HG03159 (cell line): ENCODE measurements at regions not wholly inside any gene's neighbourhood (a gene's known extent, or its start where the extent isn't known, plus 50 kb on each side); places are given as distances from the start of the nearest gene placed in this dataset.
A peak's percentile ranks its signal among the peaks of the same experiment; 100 is the strongest.
"Not testable (repeated sequence)": the region's sequence is repeated elsewhere in the genome, so short reads cannot be mapped to it uniquely, and the experiment has no call there.

Source experiments
- ATAC-seq: cut with Tn5 transposase; IDR thresholded peaks from one replicate; pipeline ENCODE4 v1.9.1; 2021; ENCODE audit warnings: mild to moderate bottlenecking, moderate library complexity; ENCODE audit not compliant: unreplicated experiment

DNA sequence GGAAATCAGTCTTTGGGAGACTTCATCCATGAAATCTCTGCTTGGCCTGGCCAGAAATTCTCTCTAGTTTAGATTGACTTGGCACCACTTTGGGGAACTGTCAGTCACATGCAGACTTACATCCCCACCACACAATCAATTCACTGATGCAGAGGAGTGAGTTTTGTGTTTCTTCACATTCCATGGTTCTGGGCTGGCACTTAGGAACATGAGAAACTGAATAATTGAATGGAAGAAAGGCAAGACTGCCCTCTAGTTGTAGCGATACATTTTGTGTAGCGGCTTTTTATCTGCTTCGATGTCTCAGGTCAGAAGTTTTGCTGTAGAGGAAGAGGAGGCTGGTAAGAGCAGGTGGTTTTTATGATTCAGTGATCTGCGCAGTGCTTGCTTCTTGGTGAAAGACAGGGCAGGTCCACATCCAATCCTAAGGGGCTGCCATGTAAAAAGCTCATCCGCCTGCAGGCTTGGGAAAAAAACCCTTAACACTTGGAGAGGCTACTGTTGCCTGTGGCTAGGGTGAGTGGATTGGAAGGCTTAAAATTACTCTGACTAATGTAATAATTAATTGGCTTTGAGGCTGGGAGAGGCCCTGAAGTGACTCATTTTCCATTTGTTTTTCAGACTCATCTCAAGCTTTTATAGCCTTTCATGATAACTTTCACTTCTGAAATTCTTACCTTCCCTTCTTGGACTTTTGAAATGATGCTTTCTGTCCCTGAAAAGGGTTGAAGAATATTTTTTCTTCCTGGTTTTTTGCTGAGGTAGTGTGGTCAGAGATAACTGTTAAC is 75.4 kb upstream of the LPCAT1 start:
- ATAC-seq = not testable (repeated sequence)

DNA sequence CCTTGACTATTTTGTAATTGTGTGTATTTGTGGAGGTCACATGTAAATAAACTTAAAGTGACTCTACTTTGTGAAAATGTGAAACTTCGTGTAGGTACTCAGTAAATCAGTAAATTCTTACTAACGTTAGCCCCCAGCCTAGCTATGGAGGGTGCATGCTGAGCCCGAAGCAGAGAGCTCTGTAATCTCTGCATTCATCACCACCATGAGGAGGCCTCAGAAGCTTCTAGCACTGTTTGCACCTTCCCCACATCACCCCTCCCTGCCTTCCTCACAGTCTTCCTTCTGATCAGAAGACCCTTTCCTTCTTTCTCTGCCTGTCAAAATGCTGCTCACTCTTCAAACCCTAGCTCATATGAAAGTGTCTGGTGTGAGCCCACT is 73.3 kb upstream of the LPCAT1 start:
- not testable (repeated sequence) for ATAC-seq

DNA sequence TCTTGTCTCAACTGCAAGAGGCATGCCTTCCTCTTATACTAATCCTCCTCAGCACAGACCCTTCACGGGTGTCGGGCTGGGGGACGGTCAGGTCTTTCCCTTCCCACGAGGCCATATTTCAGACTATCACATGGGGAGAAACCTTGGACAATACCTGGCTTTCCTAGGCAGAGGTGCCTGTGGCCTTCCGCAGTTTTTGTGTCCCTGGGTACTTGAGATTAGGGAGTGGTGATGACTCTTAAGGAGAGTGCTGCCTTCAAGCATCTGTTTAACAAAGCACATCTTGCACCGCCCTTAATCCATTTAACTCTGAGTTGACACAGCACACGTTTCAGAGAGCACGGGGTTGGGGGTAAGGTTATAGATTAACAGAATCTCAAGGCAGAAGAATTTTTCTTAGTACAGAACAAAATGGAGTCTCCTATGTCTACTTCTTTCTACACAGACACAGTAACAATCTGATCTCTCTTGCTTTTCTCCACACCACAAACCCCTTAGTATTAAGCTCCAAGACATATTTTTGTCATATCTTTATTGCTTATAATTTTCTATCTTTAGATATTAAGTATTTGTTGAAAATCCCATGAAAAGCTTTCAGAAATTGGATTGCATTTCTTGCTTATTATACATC is 72.8 kb upstream of the LPCAT1 start:
- not testable (repeated sequence) for ATAC-seq

DNA sequence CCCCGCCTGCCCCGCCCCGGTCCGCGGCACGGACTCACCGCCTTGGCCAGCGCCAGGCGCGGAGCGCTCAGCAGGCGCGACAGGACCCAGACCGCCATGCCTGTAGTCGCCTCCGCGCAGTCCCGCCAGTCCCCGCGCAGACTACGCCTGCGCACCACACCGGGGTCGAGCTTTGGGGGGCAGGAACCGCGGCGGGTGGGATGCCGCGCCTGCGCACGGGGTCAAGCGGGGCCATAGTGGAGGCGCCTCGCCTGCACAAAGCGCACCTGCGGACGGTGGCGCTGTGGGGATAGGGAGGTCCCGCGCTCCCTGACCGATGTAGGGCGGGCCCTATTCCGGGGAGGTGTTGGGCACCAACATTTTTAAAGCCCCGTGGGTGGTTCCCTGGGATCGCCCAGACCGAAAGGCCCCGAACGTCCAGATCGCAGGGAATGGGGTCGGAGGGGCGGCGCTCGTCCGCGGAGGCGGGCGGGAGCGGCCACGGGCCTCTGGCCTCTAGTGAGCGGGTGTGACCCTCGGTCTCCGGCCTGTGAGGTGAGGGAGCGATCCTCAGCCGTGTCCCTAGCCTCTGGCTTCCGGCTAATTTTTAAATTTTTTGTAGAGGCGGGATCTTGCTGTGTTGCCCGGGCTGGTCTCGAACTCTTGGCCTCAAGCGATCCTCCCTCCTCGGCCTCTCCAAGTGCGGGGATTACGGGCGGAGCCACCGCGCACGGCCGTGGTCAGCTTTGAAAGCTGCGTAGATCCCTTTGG is 70.8 kb upstream of the LPCAT1 start:
- peak; percentile 92 for ATAC-seq

DNA sequence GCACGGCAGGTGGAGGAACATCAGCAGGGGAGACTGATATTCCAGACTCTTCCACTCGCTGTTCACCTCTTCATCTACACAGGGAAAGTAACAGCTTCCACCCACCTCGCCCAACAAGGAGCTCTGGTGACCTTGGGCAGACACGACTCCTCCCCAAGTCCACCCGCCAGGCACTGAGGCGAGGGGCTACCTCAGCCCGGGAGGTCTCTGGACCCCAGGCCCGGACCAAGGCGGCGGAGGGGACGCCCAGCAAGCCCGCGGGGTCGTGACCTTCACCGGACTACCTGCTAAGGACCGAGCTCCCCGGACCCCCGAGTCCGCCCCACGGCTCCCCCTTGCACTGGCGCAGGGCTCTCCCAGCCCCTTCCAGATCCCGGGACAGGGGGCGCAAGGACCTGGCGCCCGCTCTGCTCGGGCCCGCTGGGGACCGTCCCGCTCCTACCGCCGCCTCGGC is 70.2 kb upstream of the LPCAT1 start:
- ATAC-seq = peak; percentile 1

DNA sequence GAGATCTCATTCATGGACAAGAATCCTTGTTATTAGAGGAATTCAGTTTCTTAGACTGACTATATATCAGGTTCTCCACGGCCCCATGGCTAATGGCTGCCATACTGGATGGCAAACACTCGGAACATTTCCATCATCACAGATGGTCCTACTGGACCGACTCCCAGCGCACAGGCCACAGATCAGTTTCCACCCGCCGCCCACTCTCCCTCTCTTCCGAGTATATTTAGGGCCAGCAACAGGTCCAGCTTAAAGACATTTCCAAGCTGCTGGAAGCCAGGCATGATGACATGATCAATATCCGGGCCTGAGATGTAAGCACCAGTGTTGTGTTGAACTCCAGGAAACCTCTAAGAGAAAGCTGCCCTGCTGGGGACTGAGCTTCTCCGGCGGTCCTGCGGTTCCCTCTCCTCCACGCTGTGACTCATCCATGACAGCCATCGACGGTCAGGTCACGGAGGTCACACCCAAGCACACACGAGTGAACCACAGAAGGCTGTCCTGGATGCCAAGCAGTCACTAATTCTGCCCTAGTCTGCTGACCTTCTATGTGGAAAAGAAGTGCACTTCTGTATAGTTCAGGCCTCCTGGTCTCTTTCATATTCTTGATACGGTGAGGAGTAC is 64.4 kb upstream of the LPCAT1 start:
- ATAC-seq = not testable (repeated sequence)

DNA sequence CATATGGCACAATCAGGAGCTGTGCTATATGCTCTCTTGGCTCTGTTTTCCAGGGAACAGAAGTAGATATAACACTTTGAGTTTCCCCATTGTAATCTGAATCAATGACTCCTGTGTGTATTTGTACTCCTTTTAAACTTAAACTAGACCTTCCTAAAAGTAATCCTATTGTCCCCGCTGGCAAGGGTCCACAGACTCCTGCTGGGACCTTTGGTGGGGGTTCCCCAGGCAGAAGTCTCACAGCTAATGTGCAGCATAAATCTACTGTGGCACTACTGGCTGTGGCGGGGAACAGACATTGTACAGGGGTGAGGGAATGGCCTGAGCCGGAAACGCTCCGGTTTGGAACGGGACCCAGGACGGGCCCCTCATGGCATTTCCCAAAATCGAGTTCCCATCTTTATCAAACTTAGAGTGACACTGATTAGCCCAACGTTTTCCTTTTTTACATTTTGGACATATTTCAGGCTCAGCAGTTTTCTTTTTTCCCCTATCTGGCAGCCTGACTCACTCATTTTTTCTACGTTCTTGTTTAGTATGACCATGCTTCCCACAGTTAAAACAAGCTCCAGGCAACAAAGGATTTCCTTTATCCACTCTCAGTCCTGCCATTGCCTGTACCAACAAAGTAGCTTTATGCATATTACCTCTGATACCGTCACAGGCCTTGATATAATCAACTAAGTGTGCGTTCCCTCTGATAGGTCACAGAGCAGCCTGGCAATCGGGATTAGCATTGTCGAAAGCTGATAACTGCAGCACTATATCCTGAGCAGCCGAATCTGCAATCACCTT is 59.5 kb upstream of the LPCAT1 start:
- ATAC-seq = not testable (repeated sequence)

DNA sequence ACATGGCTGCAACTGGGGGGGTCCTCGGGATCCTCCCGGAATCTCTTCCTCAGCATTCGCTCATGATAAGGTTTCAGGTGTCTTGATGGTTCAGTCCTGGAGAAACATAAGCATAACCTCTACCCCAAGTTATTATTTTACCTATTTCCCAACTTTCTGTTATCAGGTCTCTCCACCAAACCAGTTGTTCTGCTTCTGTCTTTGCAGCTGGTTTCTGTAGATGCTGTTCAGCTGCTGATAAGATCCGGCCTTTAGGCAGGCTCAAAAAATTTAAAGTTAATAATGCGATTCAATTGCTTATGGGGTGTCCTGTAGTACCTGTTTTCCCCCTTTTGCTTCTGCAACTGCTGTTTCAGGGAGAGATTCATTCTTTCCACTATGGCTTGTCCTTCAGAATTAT is 55.6 kb upstream of the LPCAT1 start:
- not testable (repeated sequence) for ATAC-seq

DNA sequence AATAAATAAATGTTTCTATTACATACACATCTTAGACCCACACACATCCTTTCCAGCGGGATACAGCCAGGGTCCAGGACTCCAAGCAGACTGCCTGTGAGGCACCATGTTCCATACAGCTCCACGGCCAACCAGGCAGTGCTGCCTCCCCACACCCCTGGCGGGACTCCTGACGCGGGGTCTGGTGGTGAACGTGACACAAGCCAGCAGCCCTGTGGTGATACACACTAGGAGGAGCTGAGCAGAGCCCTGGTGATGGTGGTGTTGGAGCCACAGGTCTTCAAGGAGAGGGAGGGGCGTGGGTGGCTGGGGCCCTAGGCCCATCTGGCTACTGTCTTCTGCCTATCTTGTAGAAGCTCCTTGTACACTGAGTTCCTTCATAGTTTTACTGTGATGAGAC is 53.1 kb upstream of the LPCAT1 start:
- not testable (repeated sequence) for ATAC-seq

DNA sequence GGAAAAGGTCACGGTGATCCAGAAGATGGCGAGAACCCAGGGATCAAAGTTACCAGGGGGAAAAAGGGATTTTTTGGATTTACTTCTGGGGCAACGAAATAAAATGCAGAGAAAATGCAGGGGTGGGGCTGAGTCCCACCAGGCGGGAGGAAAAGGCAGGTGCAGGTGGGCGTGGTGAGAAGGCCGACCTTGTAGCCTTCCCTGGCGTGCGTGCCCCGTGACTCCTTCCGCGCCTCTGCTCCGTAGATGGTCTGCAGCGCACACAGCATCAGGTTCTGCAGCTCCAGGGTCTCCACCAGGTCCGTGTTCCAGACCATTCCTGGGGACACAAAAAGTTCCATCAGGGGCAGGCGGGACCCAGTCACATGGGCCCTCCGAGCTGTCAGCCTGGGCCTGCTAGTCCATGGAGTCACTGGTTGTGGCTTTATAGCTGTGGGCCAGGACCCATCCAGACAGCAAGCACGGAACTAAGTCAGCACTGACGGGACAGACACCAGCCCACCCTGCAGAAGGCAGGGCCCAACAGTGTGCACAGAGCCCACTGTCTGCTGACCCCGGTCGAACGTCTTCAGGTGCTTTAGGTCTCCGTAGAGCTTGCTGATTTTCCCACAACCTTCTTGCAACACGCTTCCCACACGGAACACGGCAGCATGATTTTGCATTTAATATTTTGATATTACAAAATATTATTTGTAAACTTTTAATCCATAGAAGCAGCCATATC is 52.4 kb upstream of the LPCAT1 start:
- ATAC-seq = not testable (repeated sequence)

DNA sequence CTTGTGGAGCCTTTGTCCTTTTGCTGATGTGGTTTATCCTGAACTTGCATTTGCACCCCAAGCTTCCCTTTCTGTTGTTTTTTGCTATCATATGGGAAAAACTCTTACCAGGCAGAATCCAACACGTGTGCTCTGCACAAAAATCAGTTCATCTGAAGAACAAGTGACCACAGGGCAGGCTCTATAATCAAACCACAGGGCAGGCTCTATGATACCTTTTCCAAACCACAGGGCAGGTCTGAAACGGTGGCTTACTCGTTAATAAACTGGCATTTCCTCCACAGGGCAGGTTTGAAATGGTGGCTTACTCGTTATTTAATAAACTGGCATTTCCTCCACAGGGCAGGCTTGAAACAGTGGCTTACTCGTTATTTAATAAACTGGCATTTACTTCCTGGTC is 51.7 kb upstream of the LPCAT1 start:
- not testable (repeated sequence) for ATAC-seq

DNA sequence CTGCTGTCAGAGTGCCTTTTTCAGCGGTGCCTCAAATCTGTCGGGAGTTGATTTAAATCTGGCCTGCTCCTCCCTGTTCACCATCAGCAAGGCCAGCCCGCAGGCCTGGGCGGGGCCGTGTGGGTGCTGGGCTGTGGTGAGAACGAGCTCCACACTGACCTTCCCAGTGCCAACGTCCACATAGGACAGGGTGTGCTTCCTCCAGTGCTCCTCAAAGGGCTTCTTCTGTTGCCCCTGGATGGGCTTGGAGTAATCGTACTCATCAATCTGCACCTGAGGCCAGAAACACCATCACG is 50.2 kb upstream of the LPCAT1 start:
- not testable (repeated sequence) for ATAC-seq

DNA sequence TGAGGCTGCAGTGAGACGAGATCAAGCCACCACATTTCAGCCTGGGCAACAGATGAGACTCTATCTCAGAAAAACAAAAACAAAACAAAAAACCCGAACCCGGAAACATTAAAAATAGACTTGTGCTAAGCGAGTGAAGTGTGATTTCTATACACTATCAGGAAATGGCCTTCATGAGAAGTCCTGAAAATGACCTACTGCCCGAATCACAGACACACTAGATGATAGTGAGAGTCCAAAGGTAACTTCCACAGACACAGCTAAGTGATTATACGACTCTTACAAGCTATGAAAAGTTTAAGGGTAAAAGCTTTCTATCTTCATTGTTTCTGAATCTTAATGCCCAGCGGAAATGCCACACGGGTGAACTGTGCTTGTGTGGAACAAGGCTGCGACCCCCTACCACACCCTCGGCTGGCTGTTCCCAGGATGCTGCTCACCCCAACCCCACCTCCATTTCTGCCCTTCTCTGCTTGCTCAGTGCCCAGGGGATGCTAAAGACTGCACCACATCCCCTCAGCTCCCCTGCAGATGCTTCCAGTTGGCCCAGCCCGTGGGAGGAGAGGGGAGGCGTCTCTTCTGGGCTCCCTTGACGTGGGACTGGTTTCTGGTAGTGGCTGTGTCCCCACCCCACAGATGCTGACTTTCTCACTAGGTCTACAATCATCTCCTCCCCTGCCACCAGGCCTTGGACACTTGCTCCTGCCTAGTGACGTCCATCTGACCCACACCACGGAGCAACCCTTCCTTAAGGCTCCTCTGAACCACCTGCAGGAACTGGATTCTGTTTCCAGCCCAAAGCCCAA is 49.7 kb upstream of the LPCAT1 start:
- not testable (repeated sequence) for ATAC-seq
